ENCODE measurements at regions not wholly inside any gene's neighbourhood (a gene's known extent, or its start where the extent isn't known, plus 50 kb on each side); places are given as distances from the start of the nearest gene placed in this dataset.

GRCh38 chr10:123240776-123241175 is 86.6 kb downstream of the BUB3 start (continued):
- TF ChIP-seq SMC3 (IDR thresholded peaks at IDR 0.05) (no peak), BCL3 (IDR thresholded peaks at IDR 0.05) (no peak), KDM5A (IDR thresholded peaks at IDR 0.05) (no peak), BHLHE40 (IDR thresholded peaks at IDR 0.05; ENCODE audit: low read depth, low read length) (no peak)

- ChIA-PET POLR2A (no interaction called here), CTCF (no interaction called here)
- H3K9me3 ChIP-seq: no peaks in the 10 kb centered on the region
- DNase-seq (ENCODE audit: low read depth in 1 of 2, low spot score in 1 of 2) (no peak), ATAC-seq (no peak), FAIRE-seq (no peak)
- H3K4me1 ChIP-seq: no peaks in the 10 kb centered on the region
- WGBS (ENCODE audit: missing lambda C conversion rate): 43% methylated on average over 7 of the region's 7 CpGs
- no peak overlapping the region for H3K4me3 ChIP-seq
- H3K4me2 ChIP-seq: no peak overlapping the region
- TF ChIP-seq E2F6 (IDR thresholded peaks at IDR 0.05; ENCODE audit: borderline replicate concordance, low read depth): no peak
- no peak overlapping the region for H3K27ac ChIP-seq
These were observed 87.4 kb downstream of the BUB3 start for GRCh38 chr10:123241391-123242141.

GRCh38 chr10:123244747-123245146 is 90.5 kb downstream of the BUB3 start:
- no peak overlapping the region for H3K4me2 ChIP-seq
- DNase-seq (ENCODE audit: low read depth in 1 of 2, low spot score in 1 of 2): no peak
- H3K4me3 ChIP-seq: no peak overlapping the region
- ChIA-PET CTCF (interaction anchor here (0.5 to 1.2 kb wide), 2 partner anchors 12 to 91 kb away, joined by 3 to 4 read pairs; partner anchors contain the start of gene BUB3), POLR2A (no interaction called here)
- no peak for TF ChIP-seq POLR2AphosphoS2 (conservative IDR thresholded peaks at IDR 0.05; ENCODE audit: low read length)
- TF ChIP-seq POLR2A (IDR thresholded peaks at IDR 0.05; ENCODE audit: low read length): no peak
- FAIRE-seq: no peak
- no peaks in the 10 kb centered on the region for H3K9me3 ChIP-seq
- 10% methylated on average over 1 of the region's 1 CpG for WGBS (ENCODE audit: missing lambda C conversion rate)
- ATAC-seq: no peak
- no peak overlapping the region for H3K27ac ChIP-seq
- no peaks in the 10 kb centered on the region for H3K4me1 ChIP-seq

GRCh38 chr10:123245264-123245663 is 91.1 kb downstream of the BUB3 start:
- ChIA-PET CTCF (interaction anchor here (1.1 to 1.2 kb wide), 2 partner anchors 11 to 31 kb away, joined by 3 to 4 read pairs; no protein-coding TSS in a partner anchor), POLR2A (no interaction called here)
- Histone ChIP-seq H3K27ac (no peak overlapping the region), H3K9me3 (no peaks in the 10 kb centered on the region), H3K4me2 (no peak overlapping the region), H3K4me3 (no peak overlapping the region), H3K4me1 (no peaks in the 10 kb centered on the region)
- WGBS (ENCODE audit: missing lambda C conversion rate): 72% methylated on average over 9 of the region's 9 CpGs
- ATAC-seq: peak in 1 of 2 experiments; percentile 48; a peak in 2 of 6 replicates
- no peak for FAIRE-seq
- no peak for DNase-seq (ENCODE audit: low read depth in 1 of 2, low spot score in 1 of 2)
- TF ChIP-seq RNF2 (IDR thresholded peaks at IDR 0.05; ENCODE audit: borderline replicate concordance, low read depth) (no peak), CHD2 (IDR thresholded peaks at IDR 0.05; ENCODE audit: low read length, partially characterized antibody) (no peak), RCOR1 (IDR thresholded peaks at IDR 0.05; ENCODE audit: low read depth, low read length) (no peak), MAZ (IDR thresholded peaks at IDR 0.05; ENCODE audit: borderline replicate concordance, low read depth, low read length) (no peak)

- H3K9me3 ChIP-seq: no peaks in the 10 kb centered on the region
- DNase-seq (ENCODE audit: low read depth in 1 of 2, low spot score in 1 of 2): no peak
- no peak overlapping the region for H3K27ac ChIP-seq
- CTCF ChIA-PET: interaction anchor here (1.4 kb wide), 1 partner anchor 131 kb away, joined by 5 read pairs; no protein-coding TSS in a partner anchor
- no peak overlapping the region for H3K4me3 ChIP-seq
- WGBS (ENCODE audit: missing lambda C conversion rate): 37% methylated on average over 1 of the region's 1 CpG
- no peak for ATAC-seq
- POLR2A ChIA-PET: no interaction called here
- TF ChIP-seq POLR2A (IDR thresholded peaks at IDR 0.05; ENCODE audit: low read length) (no peak), HES2 (IDR thresholded peaks at IDR 0.05) (no peak), CHD4 (IDR thresholded peaks at IDR 0.05; ENCODE audit: borderline replicate concordance) (no peak), USF2 (IDR thresholded peaks at IDR 0.05) (no peak), RARB (CRISPR knock-in tag; IDR thresholded peaks at IDR 0.05) (no peak), ZFP36 (IDR thresholded peaks at IDR 0.05; ENCODE audit: borderline replicate concordance, partially characterized antibody) (no peak), ELK1 (IDR thresholded peaks at IDR 0.05; ENCODE audit: low read depth, low read length) (no peak), FOXS1 (CRISPR knock-in tag; IDR thresholded peaks at IDR 0.05) (no peak)
- FAIRE-seq: no peak
- H3K4me1 ChIP-seq: peaks cover 3% of the 10 kb centered on the region; the same call in 1 of the 3 replicates
- no peak overlapping the region for H3K4me2 ChIP-seq
These were observed 95.7 kb downstream of the BUB3 start for GRCh38 chr10:123249894-123250293.
